ENCODE measurements at regions not wholly inside any gene's neighbourhood (a gene's known extent, or its start where the extent isn't known, plus 50 kb on each side); places are given as distances from the start of the nearest gene placed in this dataset.

DNA sequence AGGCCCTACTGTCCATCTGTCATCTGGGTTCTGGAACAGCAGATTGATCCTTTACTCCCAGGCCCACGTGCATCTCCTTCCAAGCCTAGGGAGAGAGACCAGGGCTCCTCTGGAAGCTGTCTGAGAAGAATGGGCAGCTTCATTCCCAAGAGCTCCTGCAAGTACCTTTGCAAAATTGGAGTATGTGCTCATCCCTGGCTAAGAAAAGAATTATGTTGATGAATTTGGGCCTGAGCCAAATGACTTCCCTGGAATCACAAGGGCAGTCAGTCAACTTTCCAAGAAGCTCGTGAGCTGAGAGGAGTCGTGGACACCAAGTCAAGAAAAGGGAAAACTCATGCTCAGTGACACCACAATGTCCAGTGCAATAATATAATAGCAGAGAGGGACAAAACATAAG is 54.6 kb upstream of the AKAP12 start:
- H3K27ac ChIP-seq (ENCODE audit: low read depth in 2 of 2, low read length in 1 of 2), result no peak overlapping the region
- no peak overlapping the region for H2AFZ ChIP-seq (ENCODE audit: low read depth)
- no peaks in the 10 kb centered on the region for H3K79me2 ChIP-seq (ENCODE audit: insufficient read depth)
- CTCF ChIA-PET, result no interaction called here
- no peak overlapping the region for H3K4me3 ChIP-seq (ENCODE audit: low read depth in 2 of 2, low read length in 1 of 2)
- H3K9me3 ChIP-seq, result no peaks in the 10 kb centered on the region
- no peaks in the 10 kb centered on the region for H3K27me3 ChIP-seq (ENCODE audit: insufficient read depth)
- H3K9me2 ChIP-seq, result no peaks in the 10 kb centered on the region
- H3K4me1 ChIP-seq (ENCODE audit: control insufficient read depth in 1 of 2, insufficient read depth in 2 of 2, low read depth in 1 of 2, low read length in 1 of 2), result peaks cover 0 to 6% of the 10 kb centered on the region in 2 experiments; a peak in 1 of 4 replicates
- POLR2A ChIA-PET, result no interaction called here
- WGBS (ENCODE audit: low lambda C conversion rate), result 97% methylated on average over 2 of the region's 3 CpGs
- H3K36me3 ChIP-seq (replicated peaks in 1 of 2; ENCODE audit: control insufficient read depth in 1 of 2, insufficient read depth in 2 of 2, low read length in 1 of 2), result no peaks in the 10 kb centered on the region
- TF ChIP-seq, protein P1, sequence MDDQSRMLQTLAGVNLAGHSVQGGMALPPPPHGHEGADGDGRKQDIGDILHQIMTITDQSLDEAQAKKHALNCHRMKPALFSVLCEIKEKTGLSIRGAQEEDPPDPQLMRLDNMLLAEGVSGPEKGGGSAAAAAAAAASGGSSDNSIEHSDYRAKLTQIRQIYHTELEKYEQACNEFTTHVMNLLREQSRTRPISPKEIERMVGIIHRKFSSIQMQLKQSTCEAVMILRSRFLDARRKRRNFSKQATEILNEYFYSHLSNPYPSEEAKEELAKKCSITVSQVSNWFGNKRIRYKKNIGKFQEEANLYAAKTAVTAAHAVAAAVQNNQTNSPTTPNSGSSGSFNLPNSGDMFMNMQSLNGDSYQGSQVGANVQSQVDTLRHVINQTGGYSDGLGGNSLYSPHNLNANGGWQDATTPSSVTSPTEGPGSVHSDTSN (IDR thresholded peaks at IDR 0.05), result no peak
- TF ChIP-seq RFX5 (IDR thresholded peaks at IDR 0.05; ENCODE audit: low read length) (no peak), EZH2phosphoT487 (IDR thresholded peaks at IDR 0.05; ENCODE audit: borderline replicate concordance, low read depth) (no peak), NRF1 (IDR thresholded peaks at IDR 0.05; ENCODE audit: low read depth, low read length) (no peak)
- no peaks in the 10 kb centered on the region for H3F3A ChIP-seq (replicated peaks; ENCODE audit: insufficient read depth)
- no peak overlapping the region for H3K9ac ChIP-seq
- H4K20me1 ChIP-seq (ENCODE audit: insufficient read depth), result no peaks in the 10 kb centered on the region
- DNase-seq, result no peak
- H3K4me2 ChIP-seq, result no peak overlapping the region

DNA sequence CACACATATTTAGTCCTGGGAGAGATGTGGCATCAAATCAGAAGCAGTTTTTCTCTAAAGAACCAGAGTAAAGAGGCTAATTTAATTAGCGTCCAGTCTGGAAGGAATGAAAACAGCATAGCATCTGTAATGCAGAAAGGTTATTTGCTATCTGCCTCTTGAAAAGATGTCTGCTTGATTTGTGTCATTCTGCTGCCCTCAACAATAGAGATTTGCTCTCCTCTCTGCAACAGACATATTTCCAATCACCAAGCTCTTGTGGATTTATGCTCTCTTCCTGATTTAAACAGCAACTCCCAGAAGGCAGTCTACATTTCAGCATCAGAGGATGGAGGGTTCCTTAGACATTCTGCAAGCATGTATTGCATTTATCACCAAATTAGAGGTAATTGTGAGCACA is 53.5 kb upstream of the AKAP12 start:
- no peaks in the 10 kb centered on the region for H4K20me1 ChIP-seq (ENCODE audit: insufficient read depth)
- WGBS (ENCODE audit: low lambda C conversion rate), result 30% methylated on average over 1 of the region's 1 CpG
- no peak overlapping the region for H3K4me2 ChIP-seq
- no peak for DNase-seq
- no peaks in the 10 kb centered on the region for H3K9me3 ChIP-seq
- H3K27me3 ChIP-seq (ENCODE audit: insufficient read depth), result no peaks in the 10 kb centered on the region
- no peaks in the 10 kb centered on the region for H3K79me2 ChIP-seq (ENCODE audit: insufficient read depth)
- ChIA-PET POLR2A (no interaction called here), CTCF (interaction anchor here (0.9 kb wide), 1 partner anchor 12 kb away, joined by 3 read pairs; no protein-coding TSS in a partner anchor)
- H3K4me3 ChIP-seq (ENCODE audit: low read depth in 2 of 2, low read length in 1 of 2), result no peak overlapping the region
- TF ChIP-seq EP300 (IDR thresholded peaks at IDR 0.05; ENCODE audit: borderline replicate concordance in 1 of 2, low read depth in 1 of 2, low read length in 1 of 2) (peak in 1 of 2 experiments; percentile 36; a peak in 1 of 4 replicates), FOXJ3 (CRISPR knock-in tag; IDR thresholded peaks at IDR 0.05) (0 out of 2 replicates have a peak, but pooled peaks have one; percentile 34), RAD21 (IDR thresholded peaks at IDR 0.05; ENCODE audit: low read length) (peak; percentile 21; the same call in 1 of the 2 replicates), MXI1 (IDR thresholded peaks at IDR 0.05; ENCODE audit: low read depth, low read length) (0 out of 2 replicates have a peak, but pooled peaks have one; percentile 14), RCOR1 (IDR thresholded peaks at IDR 0.05; ENCODE audit: low read length) (no peak; the same call in 1 of the 2 replicates), GATA2 (CRISPR knock-in tag; IDR thresholded peaks at IDR 0.05) (peak; percentile 11; the same call in 1 of the 2 replicates), YY1 (IDR thresholded peaks at IDR 0.05; ENCODE audit: low read depth) (no peak)
- H3K27ac ChIP-seq (ENCODE audit: low read depth in 2 of 2, low read length in 1 of 2), result peak overlapping the region in 1 of 2 experiments; percentile 86; a peak in 2 of 4 replicates
- peaks cover 0 to 6% of the 10 kb centered on the region in 2 experiments; a peak in 1 of 4 replicates for H3K4me1 ChIP-seq (ENCODE audit: control insufficient read depth in 1 of 2, insufficient read depth in 2 of 2, low read depth in 1 of 2, low read length in 1 of 2)
- H3F3A ChIP-seq (replicated peaks; ENCODE audit: insufficient read depth), result no peaks in the 10 kb centered on the region
- H3K9me2 ChIP-seq, result no peaks in the 10 kb centered on the region
- no peaks in the 10 kb centered on the region for H3K36me3 ChIP-seq (replicated peaks in 1 of 2; ENCODE audit: control insufficient read depth in 1 of 2, insufficient read depth in 2 of 2, low read length in 1 of 2)
- no peak overlapping the region for H3K9ac ChIP-seq
- H2AFZ ChIP-seq (ENCODE audit: low read depth), result no peak overlapping the region
